Stimulated activated CD8-positive, alpha-beta memory T cell treated with anti-CD3 and anti-CD28 coated beads, Interleukin-15, amount 100 ng/mL, for 48 hours (primary cell): ENCODE measurements at regions not wholly inside any gene's neighbourhood (a gene's known extent, or its start where the extent isn't known, plus 50 kb on each side); places are given as distances from the start of the nearest gene placed in this dataset.
"Not testable (repeated sequence)": the region's sequence is repeated elsewhere in the genome, so short reads cannot be mapped to it uniquely, and the experiment has no call there.

Experiments
- DNase-seq, 2 donors: peaks; one replicate each; pipeline ENCODE4 v3.0.0-alpha.2; 2020; ENCODE audit warnings: low read depth in 2 of 2

DNA sequence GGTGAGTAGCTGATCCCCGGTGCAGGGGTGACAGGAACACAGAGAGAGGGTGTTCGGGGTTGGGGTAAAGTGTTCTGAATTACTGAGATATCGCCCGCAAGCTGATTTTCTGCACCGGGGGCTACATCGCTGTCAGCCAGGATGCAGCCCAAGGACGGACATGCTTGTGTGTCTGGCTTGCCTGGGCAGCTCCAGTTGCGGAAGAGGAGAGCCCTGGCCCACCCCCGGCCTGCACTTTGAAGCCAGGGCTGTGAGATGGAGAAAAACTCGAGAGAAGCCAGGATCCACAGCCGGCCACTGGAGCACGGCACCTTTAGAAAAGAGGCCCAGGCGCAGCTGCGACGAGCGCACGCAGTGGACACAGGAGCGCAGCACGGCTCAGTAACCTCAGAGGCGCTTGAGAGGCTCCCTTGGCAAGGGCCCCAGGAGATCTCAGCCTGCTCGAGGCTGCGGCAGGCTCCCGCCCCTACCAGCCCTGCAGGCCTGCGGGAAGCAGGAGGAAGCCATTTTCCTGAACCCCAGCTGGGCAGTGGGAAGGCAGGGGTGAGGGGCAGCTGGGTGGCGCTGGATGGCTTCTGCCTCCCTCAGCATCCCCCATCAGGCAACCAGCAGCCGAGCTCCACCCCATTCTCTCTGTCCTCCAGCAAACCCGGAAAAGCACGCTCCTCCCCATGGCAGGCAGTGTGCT is 59.2 kb downstream of the C9orf50 start:
- DNase-seq: no peak

DNA sequence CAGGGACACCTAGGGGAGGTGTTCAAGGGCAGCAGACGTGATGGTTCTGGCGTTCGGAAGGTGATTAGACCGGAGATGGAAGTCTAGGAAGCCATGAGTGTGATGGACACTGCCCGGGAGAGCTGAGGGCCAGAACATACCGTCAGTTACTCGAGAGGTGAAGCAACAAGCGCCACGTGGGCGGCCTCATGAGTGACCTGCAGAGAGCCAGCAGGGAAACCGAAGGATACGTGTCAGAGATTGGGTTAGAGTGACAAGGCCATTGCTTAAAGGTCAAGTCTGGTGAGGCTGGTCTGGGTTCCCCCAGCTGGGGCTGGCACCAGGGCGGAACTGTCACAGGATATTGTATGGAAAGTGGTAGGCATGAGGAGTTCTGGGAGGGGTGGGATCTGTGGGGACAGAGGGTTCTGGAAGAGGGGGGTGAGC is 60.0 kb downstream of the C9orf50 start:
- DNase-seq: no peak

DNA sequence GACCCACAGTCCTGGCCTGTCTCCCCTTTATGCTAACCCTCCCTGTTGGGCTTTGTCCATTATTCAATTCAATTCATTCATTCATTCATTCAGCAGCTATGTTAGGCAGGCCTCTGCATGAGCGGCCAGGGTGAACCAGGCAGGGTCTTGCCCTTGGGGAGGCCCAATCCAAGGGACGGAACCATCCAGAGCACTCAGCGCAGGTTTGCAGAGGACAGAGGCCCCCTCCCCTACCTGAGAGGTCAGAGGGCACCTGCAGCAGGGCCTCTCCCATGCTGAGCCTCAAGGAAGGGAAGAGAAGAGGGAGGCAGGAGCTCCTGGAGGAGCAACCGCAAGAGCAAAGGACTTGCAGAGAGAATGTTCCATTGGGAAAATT is 61.4 kb downstream of the C9orf50 start:
- no peak for DNase-seq

DNA sequence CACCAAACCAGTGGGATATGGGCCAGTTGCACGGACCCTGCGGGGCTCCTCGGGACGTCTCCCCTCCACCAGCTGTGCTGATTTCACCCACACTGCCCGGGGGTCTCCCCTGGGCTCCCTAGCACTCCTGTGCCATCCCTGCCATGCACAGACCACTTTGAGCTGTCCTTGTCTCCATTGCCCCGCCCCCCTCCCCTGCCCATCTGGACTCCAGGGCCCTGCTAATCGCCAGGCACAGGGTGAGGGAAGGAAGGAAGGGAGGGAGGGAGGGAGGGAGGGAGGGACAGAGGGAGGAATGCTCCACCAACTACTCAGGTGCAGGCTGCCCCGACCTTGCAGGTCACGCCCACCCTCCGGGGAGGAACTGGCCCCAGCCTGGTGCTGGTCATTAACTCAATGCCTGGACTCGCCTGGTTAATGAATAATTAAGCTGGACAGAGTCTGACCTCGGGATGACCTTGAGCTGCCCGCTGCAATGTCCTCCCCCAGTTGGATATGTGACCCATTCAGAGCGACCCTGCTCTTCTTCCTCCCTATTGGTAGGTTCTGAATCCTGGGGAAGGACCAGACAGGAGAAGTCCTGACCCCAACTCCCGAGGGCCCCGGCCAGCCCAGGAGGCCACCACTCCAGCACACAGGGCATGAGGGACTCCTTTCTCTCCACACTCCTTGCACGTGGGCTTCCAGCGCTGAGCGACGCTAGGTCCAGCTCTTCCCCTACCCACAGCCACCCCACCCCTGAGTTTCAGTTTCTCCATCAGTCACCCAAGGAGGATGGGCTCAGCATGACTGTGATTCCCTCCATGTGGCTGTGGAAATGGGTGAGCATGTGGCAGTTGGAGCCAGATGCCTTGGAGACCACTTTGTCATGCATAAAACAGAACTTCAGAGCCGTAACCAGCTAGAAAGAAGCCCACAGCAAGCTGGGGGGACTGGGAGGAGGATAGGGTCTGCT is 62.1 kb downstream of the C9orf50 start:
- DNase-seq: no peak

DNA sequence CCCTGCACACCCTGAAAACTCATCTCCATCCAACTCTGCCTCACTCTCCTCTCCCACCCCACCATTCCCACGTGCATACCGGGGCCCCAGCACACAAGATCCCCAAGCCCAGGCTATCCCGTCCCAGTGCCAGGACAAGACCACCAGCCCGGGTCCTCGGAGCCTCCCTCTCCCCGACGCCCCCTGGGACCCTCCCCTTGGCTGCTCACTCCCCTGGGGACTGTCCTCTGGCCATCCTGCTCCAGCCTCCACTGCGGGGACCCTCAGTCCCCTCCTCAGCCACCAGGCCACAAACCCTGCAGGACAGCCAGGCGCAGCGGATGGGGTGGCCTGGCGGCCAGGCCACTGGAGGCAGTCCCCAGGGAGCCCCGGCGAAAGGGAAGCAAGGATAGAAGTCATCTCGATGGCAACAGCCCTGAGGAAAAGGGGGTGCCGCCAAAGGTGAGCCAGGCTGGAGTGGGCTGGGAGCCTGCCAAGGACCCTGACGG is 62.8 kb downstream of the C9orf50 start:
- no peak for DNase-seq

DNA sequence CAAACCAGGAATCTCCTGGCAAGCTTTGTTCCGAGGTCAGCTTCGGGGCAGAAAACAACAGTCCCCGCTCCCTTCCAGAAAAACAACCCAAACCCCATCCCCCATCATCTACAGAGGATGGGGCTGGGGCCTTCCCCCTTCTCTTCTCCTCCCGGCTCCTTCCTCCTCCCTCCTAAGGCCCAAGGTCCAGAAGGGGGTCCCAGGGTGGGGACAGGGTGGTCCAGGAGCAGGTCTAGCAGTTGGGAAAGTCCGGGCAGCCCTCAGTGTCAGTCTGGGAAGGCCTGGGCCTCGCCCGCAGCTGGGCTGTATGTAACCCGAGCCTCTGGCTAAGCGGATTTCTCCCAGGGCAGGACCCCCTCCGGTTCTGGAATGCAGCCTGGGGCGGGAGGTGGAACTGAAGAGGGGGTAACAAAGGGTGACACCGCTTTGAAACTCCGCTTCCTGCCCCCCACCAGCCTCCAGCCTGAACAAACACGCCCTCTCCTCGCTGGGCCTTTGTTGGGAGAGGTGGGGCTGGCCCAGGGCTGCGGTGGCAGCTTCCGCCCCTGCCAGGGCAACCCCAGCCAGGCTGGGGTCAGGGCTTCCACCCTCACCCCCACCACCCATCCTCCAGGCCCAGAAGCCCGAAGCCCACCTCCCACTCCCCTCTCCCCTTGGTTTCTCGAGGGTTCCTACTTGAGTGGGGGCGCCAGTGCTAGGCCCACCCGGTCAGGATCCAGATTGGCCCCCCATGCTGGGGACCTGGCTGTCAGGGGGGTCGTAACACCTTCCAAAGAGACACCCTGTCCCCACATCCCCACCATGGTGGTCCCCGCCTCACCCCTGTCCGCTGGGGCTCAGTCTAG is 63.5 kb downstream of the C9orf50 start:
- DNase-seq: no peak

- no peak for DNase-seq
Observed at GRCh38 chr9:129556491-129557191, 64.3 kb downstream of the C9orf50 start.

- DNase-seq: no peak
Observed at GRCh38 chr9:129555512-129556215, 65.2 kb downstream of the C9orf50 start.

DNA sequence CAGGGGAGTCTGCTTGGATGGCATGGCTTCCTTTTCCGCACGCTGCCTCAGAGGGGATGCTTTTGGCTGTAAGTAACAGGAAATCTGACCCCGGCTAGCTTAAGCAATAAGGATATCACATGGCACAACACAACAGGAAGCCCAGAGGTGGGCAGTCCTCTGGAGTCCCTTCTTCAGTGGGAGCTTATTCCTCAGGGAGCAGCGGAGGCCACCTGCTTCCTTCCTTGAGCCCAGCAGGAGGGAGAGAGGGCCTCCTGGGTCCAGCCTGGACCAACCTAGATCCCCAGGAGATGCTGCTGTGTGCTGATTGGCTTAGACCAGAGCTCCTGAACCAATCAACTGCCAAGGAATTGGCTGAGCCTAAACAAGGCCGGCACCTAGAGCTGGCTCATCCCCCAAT is 66.3 kb downstream of the C9orf50 start:
- DNase-seq: no peak

GRCh38 chr9:129553277-129553676 is 67.6 kb downstream of the C9orf50 start:
- no peak for DNase-seq

DNA sequence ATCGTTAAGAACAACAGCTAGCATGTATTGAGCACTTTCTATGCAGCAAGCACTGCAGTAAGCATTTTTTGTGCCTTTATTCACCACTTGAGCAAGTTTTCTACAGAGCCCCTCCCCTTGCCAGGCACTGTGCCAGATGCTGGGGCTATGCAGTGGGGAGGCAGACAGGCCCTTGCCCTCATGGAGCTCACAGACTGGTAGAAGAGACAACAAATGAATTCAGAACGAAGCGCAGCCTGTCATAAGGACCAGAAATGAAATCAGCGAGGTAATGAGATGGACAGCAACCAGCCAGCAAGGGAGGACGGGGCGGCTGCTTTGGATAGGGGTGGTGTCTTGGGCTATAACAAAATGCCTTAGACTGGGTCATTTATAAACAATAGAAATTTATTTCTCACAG is 68.8 kb downstream of the C9orf50 start:
- DNase-seq: no peak

GRCh38 chr9:129551393-129551973 is 69.4 kb downstream of the C9orf50 start:
- DNase-seq: no peak

DNA sequence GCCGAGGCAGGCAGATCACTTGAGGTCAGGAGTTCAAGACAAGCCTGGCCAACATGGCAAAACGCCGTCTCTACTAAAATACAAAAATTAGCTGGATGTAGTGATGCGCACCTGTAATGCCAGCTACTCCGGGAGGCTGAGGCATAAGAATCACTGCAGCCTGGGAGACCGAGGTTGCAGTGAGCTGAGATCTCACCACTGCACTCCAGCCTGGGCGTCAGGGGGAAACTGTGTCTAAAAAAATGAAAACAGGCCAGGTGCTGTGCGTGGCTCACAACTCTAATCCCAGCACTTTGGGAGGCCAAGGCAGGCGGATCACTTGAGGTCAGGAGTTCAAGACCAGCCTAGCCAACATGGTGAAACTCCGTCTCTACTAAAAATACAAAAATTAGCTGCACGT is 69.9 kb downstream of the C9orf50 start:
- DNase-seq: not testable (repeated sequence)

DNA sequence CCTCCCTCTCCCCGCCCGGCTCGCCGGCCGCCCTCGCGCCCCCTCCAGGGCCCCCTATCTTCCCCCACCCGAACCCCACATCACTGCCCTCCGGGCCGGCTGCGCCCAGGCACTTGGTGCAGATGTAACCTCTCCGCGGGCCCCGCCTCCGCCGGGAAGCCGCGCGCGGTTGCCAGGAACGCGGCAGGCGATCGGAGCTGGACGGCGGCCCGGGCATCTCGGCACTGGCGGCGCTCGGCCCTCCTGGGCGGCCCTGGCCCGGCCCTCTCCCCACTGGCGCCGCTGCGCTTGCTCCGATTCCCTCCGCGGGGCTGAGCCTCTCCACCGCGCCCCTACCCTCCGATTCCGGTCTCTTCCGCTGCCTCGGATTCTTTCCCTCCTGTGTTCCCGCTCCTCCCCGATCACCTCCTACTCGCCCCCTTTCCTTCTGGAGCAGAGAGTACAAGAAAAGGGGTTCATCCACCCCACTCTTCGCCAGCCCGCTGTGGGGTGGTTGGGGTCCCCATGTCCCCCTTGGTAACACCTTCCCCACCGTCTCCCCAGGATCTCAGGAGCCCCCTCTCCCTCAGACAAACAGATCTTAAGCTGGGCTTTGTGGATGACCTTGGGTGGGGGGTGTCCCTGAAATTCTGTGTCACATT is 70.6 kb downstream of the C9orf50 start:
- no peak for DNase-seq

DNA sequence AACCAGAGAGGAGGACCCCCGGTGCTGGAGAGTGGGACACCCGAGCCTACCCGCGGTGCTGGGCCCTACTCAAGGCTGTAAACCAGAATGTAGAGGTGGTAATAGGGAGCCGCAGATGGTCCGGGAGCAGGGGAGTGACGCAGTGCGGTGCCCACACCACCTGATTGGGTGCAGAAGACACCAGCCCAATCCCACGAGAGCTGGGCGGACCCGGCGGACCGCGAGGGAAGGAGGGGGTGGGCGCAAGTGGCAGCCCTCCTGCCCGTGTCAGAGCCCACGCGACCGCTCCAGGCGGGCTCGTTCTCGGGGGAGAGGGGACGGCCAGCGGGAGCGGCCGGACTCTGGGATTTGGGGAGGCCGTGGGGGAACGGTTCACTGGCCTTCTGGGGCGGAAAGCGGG is 71.2 kb downstream of the C9orf50 start:
- no peak for DNase-seq

DNA sequence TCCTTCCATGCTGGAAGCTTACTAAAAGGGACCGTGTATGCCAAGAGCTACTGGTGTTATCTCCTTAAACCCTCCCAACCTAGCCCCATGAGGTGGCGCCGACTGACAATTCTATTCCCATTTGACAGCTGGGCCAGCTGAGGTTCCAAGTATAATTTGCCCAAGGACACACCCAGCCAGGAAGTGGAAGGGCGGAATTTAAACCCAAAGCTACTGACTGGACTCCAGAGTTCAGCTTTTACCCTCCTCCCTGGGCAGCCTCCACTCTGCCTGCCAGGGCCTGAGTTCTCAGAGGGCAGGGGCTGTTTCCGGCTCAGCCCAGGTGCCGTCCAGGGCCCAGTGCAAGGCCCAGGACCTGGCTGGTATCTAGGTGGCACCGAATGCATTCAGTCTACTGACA is 71.8 kb downstream of the C9orf50 start:
- no peak for DNase-seq

DNA sequence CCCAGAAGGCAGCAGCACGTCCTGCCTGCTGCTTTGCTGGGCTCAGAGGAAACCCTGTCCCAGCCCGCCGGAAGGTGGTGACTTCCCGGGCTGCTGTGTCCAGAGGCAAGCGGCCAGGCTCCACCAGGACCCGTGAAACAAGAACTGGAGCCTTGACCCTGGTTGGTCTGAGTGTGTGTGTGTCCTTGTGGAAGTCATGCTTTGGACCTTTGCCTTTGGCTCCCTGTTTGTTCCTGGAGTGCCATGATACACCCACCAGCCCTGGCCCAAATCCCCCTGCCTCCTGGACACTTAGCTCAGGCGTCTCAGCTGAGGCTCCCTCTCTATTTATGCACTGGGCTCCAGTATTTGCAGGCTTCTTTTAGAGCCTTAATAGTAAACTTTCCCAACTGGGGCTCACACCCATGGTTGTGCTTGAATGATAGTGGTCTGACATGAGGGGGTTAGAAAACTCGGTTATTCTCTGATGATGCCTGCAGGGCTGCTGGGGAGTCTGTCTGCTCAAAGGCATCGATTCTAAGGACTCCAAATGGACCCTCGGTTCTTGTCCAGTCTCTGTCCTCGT is 72.2 kb downstream of the C9orf50 start:
- DNase-seq: no peak

DNA sequence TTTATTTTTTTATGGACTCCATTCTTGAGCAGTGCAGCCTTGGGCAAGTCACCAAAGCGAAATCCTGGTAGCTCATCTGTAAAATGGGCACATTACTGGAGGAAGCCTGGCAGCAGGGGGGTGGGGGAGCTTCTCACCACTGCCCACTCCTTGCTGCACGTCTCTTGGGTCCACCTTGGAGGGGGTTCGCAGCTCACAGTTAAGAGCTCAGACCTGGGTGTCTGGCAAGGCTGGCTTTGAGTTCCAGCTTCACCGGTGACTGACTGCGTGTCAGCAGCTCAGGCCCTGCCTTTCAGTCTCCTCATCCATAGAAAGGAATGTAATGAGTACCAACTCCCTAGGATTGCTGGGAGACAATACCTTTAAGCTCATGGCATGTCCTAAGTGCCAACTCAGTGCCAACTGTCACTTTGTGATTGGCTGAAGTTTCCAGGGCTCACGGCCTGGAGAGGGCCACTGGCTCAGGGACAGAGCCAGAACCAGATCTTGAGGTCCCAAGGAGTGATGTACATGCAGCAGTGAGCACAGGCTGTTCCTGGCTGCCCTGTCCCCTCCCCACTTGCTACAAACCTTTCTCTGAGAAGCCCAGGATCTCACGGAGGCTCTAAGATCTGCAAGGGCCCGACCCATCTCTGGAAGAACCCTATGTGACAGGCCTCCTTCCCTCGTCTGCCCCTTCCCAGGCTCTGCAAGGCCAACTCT is 72.9 kb downstream of the C9orf50 start:
- DNase-seq: no peak

GRCh38 chr9:129547063-129547462 is 73.8 kb downstream of the C9orf50 start:
- no peak for DNase-seq
